ENCODE measurements at regions not wholly inside any gene's neighbourhood (a gene's known extent, or its start where the extent isn't known, plus 50 kb on each side); places are given as distances from the start of the nearest gene placed in this dataset.

DNA sequence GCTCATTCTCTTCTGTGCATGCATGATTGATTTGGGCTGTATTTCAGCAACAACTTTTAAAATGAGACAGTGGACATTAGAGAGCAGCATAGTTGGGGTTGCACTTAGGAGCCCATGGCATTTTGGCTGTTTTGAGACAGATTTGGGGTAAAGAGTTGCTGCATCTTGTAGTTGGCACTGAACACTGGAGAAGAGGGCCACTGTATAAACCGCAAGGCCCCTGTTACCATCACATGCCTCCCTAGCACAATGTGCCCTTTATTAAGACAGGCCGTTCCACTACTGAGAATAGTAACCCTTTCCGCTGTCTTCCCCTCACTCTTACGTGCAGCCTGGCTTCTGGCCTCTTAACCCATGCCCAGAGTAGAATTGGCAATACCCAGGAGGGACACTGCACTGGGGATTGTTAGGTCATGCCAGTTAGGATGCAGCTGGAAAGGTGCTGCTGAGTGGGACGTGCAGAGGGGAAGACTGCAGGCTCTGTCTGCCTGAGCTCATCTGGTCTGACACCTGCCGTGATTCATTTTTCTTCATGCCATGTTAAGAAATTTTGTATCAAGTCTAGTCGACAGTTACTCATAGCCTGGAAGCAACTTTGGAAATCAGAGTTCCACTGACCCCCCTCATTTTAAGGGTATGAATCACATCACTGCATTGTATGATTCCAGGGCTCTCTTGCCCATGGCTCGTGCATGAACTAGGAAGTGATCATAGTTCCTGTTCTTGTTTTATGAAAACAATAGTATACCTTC is 146.9 kb upstream of the DMRT1 start (continued):
- TF ChIP-seq RFX5 (IDR thresholded peaks at IDR 0.05; ENCODE audit: low read depth, low read length) (no peak), CEBPB (IDR thresholded peaks at IDR 0.05; ENCODE audit: low read depth, low read length) (peak; percentile 81)

DNA sequence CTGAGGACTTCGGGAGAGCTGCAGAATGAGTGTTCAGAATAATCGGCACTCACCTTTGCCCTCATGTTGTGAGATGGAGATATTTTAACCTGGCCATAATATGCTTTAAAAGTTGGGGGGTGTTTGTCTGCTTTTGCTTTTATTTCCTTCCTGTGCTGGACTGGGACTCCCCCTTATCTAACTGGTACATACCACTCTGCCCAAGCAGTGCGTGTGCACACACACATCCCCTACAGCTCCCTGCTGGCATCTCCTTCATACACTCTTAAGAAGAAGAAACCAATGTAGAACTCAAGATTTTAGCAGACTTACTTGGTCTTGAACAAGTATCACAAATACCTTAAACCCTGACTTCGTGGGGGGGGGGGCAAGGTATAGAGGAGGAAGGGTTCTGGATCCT is 146.2 kb upstream of the DMRT1 start:
- dilution Hi-C loops (cut with HindIII; ENCODE audit: low sequenced_read_pairs, unreplicated experiment) (no loop called here), in situ Hi-C loops (cut with MboI; ENCODE audit: low sequenced_read_pairs) (no loop called here), intact Hi-C loops (cut with micrococcal nuclease) (no loop called here)
- H2BK120ac ChIP-seq (ENCODE audit: low read depth, low read length), result peak overlapping the region; percentile 96
- H3K36me3 ChIP-seq (ENCODE audit: control insufficient read depth, insufficient read depth, low read length), result no peaks in the 10 kb centered on the region
- peak overlapping the region; percentile 54 for H3K14ac ChIP-seq (replicated peaks; ENCODE audit: low read depth, low read length)
- peak overlapping the region; percentile 32; the same call in 1 of the 2 replicates for H3K9ac ChIP-seq (ENCODE audit: low read depth, low read length)
- no peaks in the 10 kb centered on the region for H3K9me3 ChIP-seq (ENCODE audit: control insufficient read depth, insufficient read depth, low read length)
- peak overlapping the region; percentile 93 for H3K23ac ChIP-seq (ENCODE audit: low read depth, low read length)
- H4K91ac ChIP-seq (ENCODE audit: insufficient read depth, low read depth, low read length), result peak overlapping the region; percentile 98
- H3K9me1 ChIP-seq (ENCODE audit: insufficient read depth, low read length), result peaks cover 21% of the 10 kb centered on the region
- H2AK9ac ChIP-seq (replicated peaks; ENCODE audit: low read depth, low read length, poor library complexity), result peak overlapping the region; percentile 65
- peak overlapping the region; percentile 64 for H3K56ac ChIP-seq (ENCODE audit: extremely low read depth, insufficient read depth, low read length)
- peak overlapping the region; percentile 100 for H2BK5ac ChIP-seq (ENCODE audit: low read depth, low read length, poor library complexity, severe bottlenecking)
- TF ChIP-seq CEBPB (IDR thresholded peaks at IDR 0.05; ENCODE audit: low read depth, low read length) (no peak), MXI1 (IDR thresholded peaks at IDR 0.05; ENCODE audit: borderline replicate concordance, low read depth, low read length) (no peak)
- H2AK5ac ChIP-seq (ENCODE audit: low read depth, low read length), result peak overlapping the region; percentile 96
- H3K4ac ChIP-seq (ENCODE audit: low read depth, low read length), result peak overlapping the region; percentile 92
- H3K4me3 ChIP-seq (ENCODE audit: insufficient read depth, low read depth, low read length), result no peak overlapping the region
- H4K8ac ChIP-seq (ENCODE audit: low read depth in 2 of 2, low read length in 2 of 2), result peak overlapping the region; percentile 75 to 89
- DNase-seq, result no peak
- no TSS peak for BruUV-seq (replicated peaks)
- ATAC-seq (ENCODE audit: low read depth), result no peak
- peak overlapping the region; percentile 95 for H3K27ac ChIP-seq (ENCODE audit: insufficient read depth, low read length)
- H4K5ac ChIP-seq (ENCODE audit: low read depth, low read length), result peak overlapping the region; percentile 96
- H2BK20ac ChIP-seq (ENCODE audit: low read depth, low read length), result peak overlapping the region; percentile 79
- POLR2A ChIA-PET (ENCODE audit: unreplicated experiment), result no interaction called here
- CTCF ChIA-PET, result interaction anchor here (1.4 kb wide), 1 partner anchor 9 kb away, joined by 3 read pairs; no protein-coding TSS in a partner anchor
- no CpG with 5 or more reads among the region's 4 CpGs for WGBS, 2 experiments (ENCODE audit: extremely low coverage in 2 of 2, insufficient read length in 1 of 2)
- peaks cover 17 to 59% of the 10 kb centered on the region in 2 experiments for H3K79me1 ChIP-seq (ENCODE audit: low read depth in 1 of 2, low read length in 2 of 2)
- peak overlapping the region; percentile 95 for H2BK15ac ChIP-seq (ENCODE audit: low read depth, low read length)
- H3K4me1 ChIP-seq (ENCODE audit: control insufficient read depth, insufficient read depth, low read length), result peaks cover 43% of the 10 kb centered on the region
- peak overlapping the region; percentile 93 for H3K18ac ChIP-seq (ENCODE audit: low read depth, low read length)
- peak overlapping the region; percentile 69 for H3K4me2 ChIP-seq (ENCODE audit: low read depth, low read length)
- peak overlapping the region; percentile 77 for H2AFZ ChIP-seq (replicated peaks; ENCODE audit: low read length, poor library complexity)
- H4K20me1 ChIP-seq (ENCODE audit: insufficient read depth, low read length), result no peaks in the 10 kb centered on the region
- H3K27me3 ChIP-seq (ENCODE audit: control insufficient read depth, insufficient read depth, low read length), result no peaks in the 10 kb centered on the region

Measured in IMR-90 (cell line).